Liver (tissue), 8 donors: ENCODE measurements at regions not wholly inside any gene's neighbourhood (a gene's known extent, or its start where the extent isn't known, plus 50 kb on each side); places are given as distances from the start of the nearest gene placed in this dataset.

Experiments used
- DNase-seq: peaks from one replicate; pipeline ENCODE4 v3.0.0-alpha.2; 2017; ENCODE audit warnings: low spot score
- H3K27ac ChIP-seq, 2 donors: one replicate each; pipeline ENCODE4 v1.7.0; 2013; ENCODE audit warnings: inconsistent platforms in 2 of 2, low read length in 2 of 2, control low read depth in 1 of 2, low read depth in 1 of 2, mild to moderate bottlenecking in 1 of 2
- H3K27me3 ChIP-seq, 4 donors: one replicate each; pipeline versions ENCODE4 v1.6.1 to v1.7.0; 2013; ENCODE audit warnings: low read length in 3 of 4, inconsistent platforms in 1 of 4, mild to moderate bottlenecking in 1 of 4, moderate library complexity in 1 of 4; ENCODE audit not compliant: control insufficient read depth in 4 of 4, insufficient read depth in 4 of 4
- H3K36me3 ChIP-seq, 4 donors: one replicate each; pipeline versions ENCODE4 v1.6.1 to v1.7.0; 2013; ENCODE audit warnings: low read length in 3 of 4, mild to moderate bottlenecking in 3 of 4, low read depth in 1 of 4, moderate library complexity in 1 of 4; ENCODE audit not compliant: control insufficient read depth in 4 of 4, insufficient read depth in 3 of 4
- H3K4me1 ChIP-seq, 4 donors: one replicate each; pipeline versions ENCODE4 v1.6.1 to v1.7.0; 2013; ENCODE audit warnings: low read length in 3 of 4, mild to moderate bottlenecking in 3 of 4, moderate library complexity in 1 of 4; ENCODE audit not compliant: control insufficient read depth in 4 of 4, insufficient read depth in 4 of 4
- H3K4me3 ChIP-seq, 3 donors: one replicate each; pipeline versions ENCODE4 v1.6.1 to v1.7.0; 2013; ENCODE audit warnings: low read length in 3 of 3, control low read depth in 1 of 3, low read depth in 1 of 3, mild to moderate bottlenecking in 1 of 3
- H3K9ac ChIP-seq, 2 donors: one replicate each; pipeline ENCODE4 v1.7.0; 2013; ENCODE audit warnings: low read length in 2 of 2, mild to moderate bottlenecking in 2 of 2, moderate library complexity in 2 of 2, control low read depth in 1 of 2, low read depth in 1 of 2
- H3K9me3 ChIP-seq, 4 donors: one replicate each; pipeline versions ENCODE4 v1.6.1 to v1.7.0; 2013; ENCODE audit warnings: low read length in 3 of 4; ENCODE audit not compliant: control insufficient read depth in 4 of 4
- EGR1 ChIP-seq, 2 donors: IDR thresholded peaks; 2 replicates each; pipeline ENCODE4 v1.6.1; 2016 to 2018; ENCODE audit warnings: antibody characterized with exemption in 2 of 2, low read depth in 2 of 2
- FOXA1 ChIP-seq: IDR thresholded peaks from 2 replicates; pipeline ENCODE4 v1.6.1; 2016; ENCODE audit warnings: antibody characterized with exemption
- FOXA2 ChIP-seq: IDR thresholded peaks from 2 replicates; pipeline ENCODE4 v1.6.1; 2016; ENCODE audit warnings: antibody characterized with exemption
- GABPA ChIP-seq, 2 donors: IDR thresholded peaks in 1 of 2; conservative IDR thresholded peaks in 1 of 2; 2 replicates each; pipeline ENCODE4 v1.6.1; 2016; ENCODE audit warnings: antibody characterized with exemption in 2 of 2, mild to moderate bottlenecking in 1 of 2, moderate library complexity in 1 of 2
- HNF4G ChIP-seq: IDR thresholded peaks from 2 replicates; pipeline ENCODE4 v1.6.1; 2016; ENCODE audit warnings: antibody characterized with exemption
- JUND ChIP-seq, 2 donors: IDR thresholded peaks; 2 replicates each; pipeline ENCODE4 v1.6.1; 2016; ENCODE audit warnings: antibody characterized with exemption in 2 of 2
- NR2F2 ChIP-seq: IDR thresholded peaks from 2 replicates; pipeline ENCODE4 v1.6.1; 2016; ENCODE audit warnings: antibody characterized with exemption
- RAD21 ChIP-seq, 2 donors: IDR thresholded peaks; 2 replicates each; pipeline ENCODE4 v1.6.1; 2016; ENCODE audit warnings: antibody characterized with exemption in 2 of 2, mild to moderate bottlenecking in 2 of 2
- RXRA ChIP-seq, 2 donors: IDR thresholded peaks; 2 replicates each; pipeline ENCODE4 v1.6.1; 2017 to 2018; ENCODE audit warnings: antibody characterized with exemption in 2 of 2, mild to moderate bottlenecking in 1 of 2
- SP1 ChIP-seq: IDR thresholded peaks from 2 replicates; pipeline ENCODE4 v1.6.1; 2018; ENCODE audit warnings: antibody characterized with exemption, mild to moderate bottlenecking
- TAF1 ChIP-seq: conservative IDR thresholded peaks from 2 replicates; pipeline ENCODE4 v1.6.1; 2016; ENCODE audit warnings: antibody characterized with exemption, mild to moderate bottlenecking
- YY1 ChIP-seq: IDR thresholded peaks from 2 replicates; pipeline ENCODE4 v1.6.1; 2016; ENCODE audit warnings: antibody characterized with exemption, mild to moderate bottlenecking
- WGBS: extraction: QIAGEN DNeasy Blood & Tissue Kit; methylation state at CpG from one replicate; pipeline ENCODE4 v1.1.7; 2013; 5-methylcytosine and 5-hydroxymethylcytosine counted together
- TF ChIP-seq, protein P1 (sequence below): IDR thresholded peaks from 2 replicates; pipeline ENCODE4 v1.6.1; 2016; ENCODE audit warnings: antibody characterized with exemption
- TF ChIP-seq, protein P2 (sequence below): IDR thresholded peaks from 2 replicates; pipeline ENCODE4 v1.6.1; 2016; ENCODE audit warnings: antibody characterized with exemption
- TF ChIP-seq, protein P3 (sequence below): fragments of 150-350 bp; IDR thresholded peaks from 2 replicates; pipeline ENCODE4 v1.5.1; 2017; ENCODE audit warnings: improper control_type of control experiment, low read depth, low read length; ENCODE audit not compliant: missing input control
- TF ChIP-seq, protein P4 (sequence below): IDR thresholded peaks from 2 replicates; pipeline ENCODE4 v1.6.1; 2016; ENCODE audit warnings: antibody characterized with exemption
- TF ChIP-seq, protein P5 (sequence below): IDR thresholded peaks from 2 replicates; pipeline ENCODE4 v1.6.1; 2016; ENCODE audit warnings: antibody characterized with exemption, mild to moderate bottlenecking
- donor health status: healthy.
- donor health status: healthy.
- donor health status: healthy.
- donor health status: healthy.
- donor health status: healthy.

DNA sequence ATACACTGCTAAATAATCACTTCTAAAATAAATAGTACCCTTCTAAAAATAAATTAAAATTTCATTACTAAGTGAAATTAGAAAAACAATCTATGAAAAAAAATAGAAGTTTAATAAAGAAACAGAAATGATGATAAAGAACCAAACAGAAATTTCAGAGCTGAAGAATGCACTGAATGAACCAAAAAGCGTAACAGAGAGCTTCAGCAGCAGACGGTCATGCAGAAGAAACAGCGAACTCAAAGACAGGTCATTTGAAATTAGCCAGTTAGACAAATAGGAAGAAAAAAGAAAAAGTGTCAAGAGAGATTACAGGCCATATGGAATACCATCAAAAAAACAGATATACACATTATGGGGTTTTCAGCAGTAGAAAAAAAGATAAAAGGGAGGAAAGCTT is 706.7 kb downstream of the TBC1D32 start:
- no peak overlapping the region for H3K9ac ChIP-seq
- H3K4me3 ChIP-seq: no peak overlapping the region
- TF ChIP-seq GABPA (IDR thresholded peaks at IDR 0.05 in 1 of 2, conservative IDR thresholded peaks at IDR 0.05 in 1 of 2) (no peak), RXRA (IDR thresholded peaks at IDR 0.05) (no peak), FOXA1 (no peak), RAD21 (IDR thresholded peaks at IDR 0.05) (no peak), NR2F2 (no peak), EGR1 (IDR thresholded peaks at IDR 0.05; ENCODE audit: low read depth in 2 of 2) (no peak), FOXA2 (no peak), TAF1 (no peak)
- H3K27me3 ChIP-seq: no peaks in the 10 kb centered on the region
- no peaks in the 10 kb centered on the region for H3K4me1 ChIP-seq
- H3K36me3 ChIP-seq: no peaks in the 10 kb centered on the region
- WGBS: 83% methylated on average over 3 of the region's 3 CpGs
- H3K9me3 ChIP-seq: peaks cover 0 to 3% (median 0%) of the 10 kb centered on the region in 4 donors
- no peak overlapping the region for H3K27ac ChIP-seq
- no peak for DNase-seq

DNA sequence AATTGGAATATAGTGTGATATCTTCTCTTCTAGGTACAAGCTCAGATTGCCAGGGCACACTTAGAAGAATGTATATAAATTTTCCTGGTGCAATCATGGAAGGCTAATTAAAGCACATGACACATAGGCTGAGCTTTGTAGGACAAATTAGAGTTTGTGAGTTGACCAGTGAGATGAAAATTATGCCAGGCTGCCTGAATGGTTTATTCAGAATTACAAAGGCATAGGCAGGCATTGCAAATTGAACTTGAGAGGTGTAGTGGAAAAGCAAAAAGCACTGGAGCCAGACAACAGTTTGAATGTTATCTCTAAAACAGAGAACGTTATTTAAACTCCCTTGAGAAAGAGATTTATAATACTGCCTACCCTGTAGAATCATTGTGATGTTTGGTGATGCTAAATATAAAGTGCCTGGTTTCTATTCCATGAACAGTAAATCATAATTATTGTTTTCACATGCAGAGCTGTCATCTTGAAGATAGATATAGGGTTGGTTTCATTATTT is 712.1 kb downstream of the TBC1D32 start:
- 33% methylated on average over 1 of the region's 1 CpG for WGBS
- no peak for TF ChIP-seq HNF4G
- TF ChIP-seq, protein P1, sequence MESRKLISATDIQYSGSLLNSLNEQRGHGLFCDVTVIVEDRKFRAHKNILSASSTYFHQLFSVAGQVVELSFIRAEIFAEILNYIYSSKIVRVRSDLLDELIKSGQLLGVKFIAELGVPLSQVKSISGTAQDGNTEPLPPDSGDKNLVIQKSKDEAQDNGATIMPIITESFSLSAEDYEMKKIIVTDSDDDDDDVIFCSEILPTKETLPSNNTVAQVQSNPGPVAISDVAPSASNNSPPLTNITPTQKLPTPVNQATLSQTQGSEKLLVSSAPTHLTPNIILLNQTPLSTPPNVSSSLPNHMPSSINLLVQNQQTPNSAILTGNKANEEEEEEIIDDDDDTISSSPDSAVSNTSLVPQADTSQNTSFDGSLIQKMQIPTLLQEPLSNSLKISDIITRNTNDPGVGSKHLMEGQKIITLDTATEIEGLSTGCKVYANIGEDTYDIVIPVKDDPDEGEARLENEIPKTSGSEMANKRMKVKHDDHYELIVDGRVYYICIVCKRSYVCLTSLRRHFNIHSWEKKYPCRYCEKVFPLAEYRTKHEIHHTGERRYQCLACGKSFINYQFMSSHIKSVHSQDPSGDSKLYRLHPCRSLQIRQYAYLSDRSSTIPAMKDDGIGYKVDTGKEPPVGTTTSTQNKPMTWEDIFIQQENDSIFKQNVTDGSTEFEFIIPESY: no peak
- TF ChIP-seq, protein P2, sequence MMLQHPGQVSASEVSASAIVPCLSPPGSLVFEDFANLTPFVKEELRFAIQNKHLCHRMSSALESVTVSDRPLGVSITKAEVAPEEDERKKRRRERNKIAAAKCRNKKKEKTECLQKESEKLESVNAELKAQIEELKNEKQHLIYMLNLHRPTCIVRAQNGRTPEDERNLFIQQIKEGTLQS: no peak
- TF ChIP-seq NR2F2: no peak
- no peak for TF ChIP-seq JUND (IDR thresholded peaks at IDR 0.05)
- TF ChIP-seq EGR1 (IDR thresholded peaks at IDR 0.05; ENCODE audit: low read depth in 2 of 2): no peak
- no peak for TF ChIP-seq SP1
- TF ChIP-seq RXRA (IDR thresholded peaks at IDR 0.05): no peak
- TF ChIP-seq RAD21 (IDR thresholded peaks at IDR 0.05): no peak
- TF ChIP-seq FOXA1: no peak
- TF ChIP-seq, protein P3, sequence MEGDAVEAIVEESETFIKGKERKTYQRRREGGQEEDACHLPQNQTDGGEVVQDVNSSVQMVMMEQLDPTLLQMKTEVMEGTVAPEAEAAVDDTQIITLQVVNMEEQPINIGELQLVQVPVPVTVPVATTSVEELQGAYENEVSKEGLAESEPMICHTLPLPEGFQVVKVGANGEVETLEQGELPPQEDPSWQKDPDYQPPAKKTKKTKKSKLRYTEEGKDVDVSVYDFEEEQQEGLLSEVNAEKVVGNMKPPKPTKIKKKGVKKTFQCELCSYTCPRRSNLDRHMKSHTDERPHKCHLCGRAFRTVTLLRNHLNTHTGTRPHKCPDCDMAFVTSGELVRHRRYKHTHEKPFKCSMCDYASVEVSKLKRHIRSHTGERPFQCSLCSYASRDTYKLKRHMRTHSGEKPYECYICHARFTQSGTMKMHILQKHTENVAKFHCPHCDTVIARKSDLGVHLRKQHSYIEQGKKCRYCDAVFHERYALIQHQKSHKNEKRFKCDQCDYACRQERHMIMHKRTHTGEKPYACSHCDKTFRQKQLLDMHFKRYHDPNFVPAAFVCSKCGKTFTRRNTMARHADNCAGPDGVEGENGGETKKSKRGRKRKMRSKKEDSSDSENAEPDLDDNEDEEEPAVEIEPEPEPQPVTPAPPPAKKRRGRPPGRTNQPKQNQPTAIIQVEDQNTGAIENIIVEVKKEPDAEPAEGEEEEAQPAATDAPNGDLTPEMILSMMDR: no peak
- no peak for TF ChIP-seq GABPA (IDR thresholded peaks at IDR 0.05 in 1 of 2, conservative IDR thresholded peaks at IDR 0.05 in 1 of 2)
- TF ChIP-seq, protein P4, sequence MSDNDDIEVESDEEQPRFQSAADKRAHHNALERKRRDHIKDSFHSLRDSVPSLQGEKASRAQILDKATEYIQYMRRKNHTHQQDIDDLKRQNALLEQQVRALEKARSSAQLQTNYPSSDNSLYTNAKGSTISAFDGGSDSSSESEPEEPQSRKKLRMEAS: no peak
- H3K9ac ChIP-seq: no peak overlapping the region
- H3K9me3 ChIP-seq: peaks cover 0 to 3% (median 0%) of the 10 kb centered on the region in 4 donors
- no peaks in the 10 kb centered on the region for H3K36me3 ChIP-seq
- no peak overlapping the region for H3K27ac ChIP-seq
- H3K4me1 ChIP-seq: no peaks in the 10 kb centered on the region
- no peak for DNase-seq
- no peaks in the 10 kb centered on the region for H3K27me3 ChIP-seq
- no peak overlapping the region for H3K4me3 ChIP-seq

DNA sequence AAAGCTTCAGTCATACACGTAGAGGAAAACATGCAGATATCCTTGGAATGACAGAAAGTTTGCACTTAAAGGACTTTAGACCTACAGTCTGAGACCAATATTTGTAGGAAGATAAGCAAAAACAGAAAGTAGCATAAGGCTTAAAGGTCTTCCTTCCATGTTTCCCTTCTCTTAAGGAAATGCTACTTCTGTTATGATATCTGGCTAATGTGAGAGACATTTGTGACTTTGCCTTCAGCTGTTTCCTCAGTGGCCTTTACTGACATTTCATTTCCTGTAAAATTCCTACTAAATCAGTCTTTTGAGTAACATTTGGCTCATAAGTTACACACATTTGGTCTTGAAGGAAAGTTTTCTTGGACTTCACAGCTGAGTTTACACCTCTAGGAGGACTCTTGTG is 713.4 kb downstream of the TBC1D32 start:
- H3K27me3 ChIP-seq: no peaks in the 10 kb centered on the region
- WGBS: 45% methylated on average over 1 of the region's 1 CpG
- no peak overlapping the region for H3K9ac ChIP-seq
- DNase-seq: no peak
- H3K4me3 ChIP-seq: no peak overlapping the region
- H3K36me3 ChIP-seq: no peaks in the 10 kb centered on the region
- no peak overlapping the region for H3K27ac ChIP-seq
- no peaks in the 10 kb centered on the region for H3K4me1 ChIP-seq
- no peaks in the 10 kb centered on the region for H3K9me3 ChIP-seq
- TF ChIP-seq YY1 (no peak), RXRA (IDR thresholded peaks at IDR 0.05) (no peak), TAF1 (no peak), RAD21 (IDR thresholded peaks at IDR 0.05) (peak in 1 of 2 donors; percentile 4), FOXA1 (no peak), HNF4G (no peak), GABPA (IDR thresholded peaks at IDR 0.05 in 1 of 2, conservative IDR thresholded peaks at IDR 0.05 in 1 of 2) (no peak)
- TF ChIP-seq, protein P2: no peak
- TF ChIP-seq, protein P5, sequence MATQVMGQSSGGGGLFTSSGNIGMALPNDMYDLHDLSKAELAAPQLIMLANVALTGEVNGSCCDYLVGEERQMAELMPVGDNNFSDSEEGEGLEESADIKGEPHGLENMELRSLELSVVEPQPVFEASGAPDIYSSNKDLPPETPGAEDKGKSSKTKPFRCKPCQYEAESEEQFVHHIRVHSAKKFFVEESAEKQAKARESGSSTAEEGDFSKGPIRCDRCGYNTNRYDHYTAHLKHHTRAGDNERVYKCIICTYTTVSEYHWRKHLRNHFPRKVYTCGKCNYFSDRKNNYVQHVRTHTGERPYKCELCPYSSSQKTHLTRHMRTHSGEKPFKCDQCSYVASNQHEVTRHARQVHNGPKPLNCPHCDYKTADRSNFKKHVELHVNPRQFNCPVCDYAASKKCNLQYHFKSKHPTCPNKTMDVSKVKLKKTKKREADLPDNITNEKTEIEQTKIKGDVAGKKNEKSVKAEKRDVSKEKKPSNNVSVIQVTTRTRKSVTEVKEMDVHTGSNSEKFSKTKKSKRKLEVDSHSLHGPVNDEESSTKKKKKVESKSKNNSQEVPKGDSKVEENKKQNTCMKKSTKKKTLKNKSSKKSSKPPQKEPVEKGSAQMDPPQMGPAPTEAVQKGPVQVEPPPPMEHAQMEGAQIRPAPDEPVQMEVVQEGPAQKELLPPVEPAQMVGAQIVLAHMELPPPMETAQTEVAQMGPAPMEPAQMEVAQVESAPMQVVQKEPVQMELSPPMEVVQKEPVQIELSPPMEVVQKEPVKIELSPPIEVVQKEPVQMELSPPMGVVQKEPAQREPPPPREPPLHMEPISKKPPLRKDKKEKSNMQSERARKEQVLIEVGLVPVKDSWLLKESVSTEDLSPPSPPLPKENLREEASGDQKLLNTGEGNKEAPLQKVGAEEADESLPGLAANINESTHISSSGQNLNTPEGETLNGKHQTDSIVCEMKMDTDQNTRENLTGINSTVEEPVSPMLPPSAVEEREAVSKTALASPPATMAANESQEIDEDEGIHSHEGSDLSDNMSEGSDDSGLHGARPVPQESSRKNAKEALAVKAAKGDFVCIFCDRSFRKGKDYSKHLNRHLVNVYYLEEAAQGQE: no peak
- TF ChIP-seq, protein P4: peak; percentile 18
